GM21529 (cell line): ENCODE measurements at regions not wholly inside any gene's neighbourhood (a gene's known extent, or its start where the extent isn't known, plus 50 kb on each side); places are given as distances from the start of the nearest gene placed in this dataset.
"Not testable (repeated sequence)": the region's sequence is repeated elsewhere in the genome, so short reads cannot be mapped to it uniquely, and the experiment has no call there.

ENCODE experiments used
- ATAC-seq: cut with Tn5 transposase; IDR thresholded peaks from one replicate; pipeline ENCODE4 v1.9.1; 2021; ENCODE audit not compliant: unreplicated experiment

GRCh38 chr7:96770758-96771157 is 61.1 kb upstream of the SEM1 start:
- no peak for ATAC-seq

- no peak for ATAC-seq
Observed at GRCh38 chr7:96772139-96772694, 62.6 kb upstream of the SEM1 start.

- no peak for ATAC-seq
Observed at GRCh38 chr7:96773483-96773882, 63.8 kb upstream of the SEM1 start.

DNA sequence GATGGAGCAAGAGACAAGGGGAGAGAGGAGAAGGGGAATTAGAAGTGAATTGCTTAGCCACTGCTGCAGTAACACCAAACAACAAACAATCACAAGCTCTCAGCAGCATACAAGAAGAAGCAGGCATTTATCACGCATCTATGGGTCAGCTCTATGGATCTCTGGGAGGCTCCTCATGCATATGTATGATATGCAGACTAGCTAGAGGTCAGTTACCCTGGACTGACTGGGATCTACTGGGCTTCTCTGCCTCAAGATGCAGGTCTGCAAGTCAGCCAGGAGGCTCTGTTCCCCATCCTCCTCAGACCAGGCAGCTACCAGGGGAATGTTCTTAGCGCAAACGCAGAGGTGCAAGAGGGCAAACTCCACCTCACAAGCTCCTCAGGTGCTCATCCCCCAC is 64.7 kb upstream of the SEM1 start:
- ATAC-seq: no peak

DNA sequence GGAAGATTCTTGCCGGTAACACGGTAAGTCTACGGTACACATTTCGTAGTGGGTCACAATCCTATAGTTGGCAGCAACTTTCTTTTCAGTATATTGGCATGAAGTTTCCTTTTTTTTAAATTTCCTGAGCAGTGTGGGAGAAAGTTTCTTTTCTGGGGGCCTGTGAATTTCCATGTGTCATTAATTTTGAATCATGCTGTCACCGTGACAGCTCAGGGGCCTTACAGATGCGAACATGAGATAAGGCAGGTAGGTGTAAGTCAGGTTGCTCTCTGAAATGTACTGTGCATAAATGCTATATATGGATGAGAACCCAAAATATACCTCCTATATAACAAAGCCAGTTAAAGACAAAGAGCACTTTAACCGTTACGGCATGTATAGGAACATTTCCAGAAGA is 65.4 kb upstream of the SEM1 start:
- ATAC-seq: no peak

DNA sequence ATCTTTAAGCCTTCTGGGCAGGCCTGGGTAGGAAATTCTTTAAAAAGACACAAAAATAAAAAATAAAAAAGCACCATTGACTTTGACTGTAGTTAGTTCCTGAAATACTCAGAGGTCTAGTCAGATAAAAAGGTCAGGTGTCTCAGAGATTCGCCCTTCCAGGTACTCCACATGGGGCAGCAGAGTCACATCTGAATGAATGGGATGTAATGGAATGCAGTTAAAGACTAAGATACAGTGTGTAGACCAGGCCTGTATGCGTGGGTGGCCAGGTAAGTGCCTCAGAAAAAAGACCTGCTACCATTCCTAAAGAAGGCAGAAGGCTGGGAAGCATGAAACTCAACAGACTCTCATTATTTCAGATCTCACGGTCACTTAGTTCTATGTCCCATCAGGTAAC is 68.6 kb upstream of the SEM1 start:
- ATAC-seq: no peak

- ATAC-seq: no peak
Observed at GRCh38 chr7:96781919-96782318, 72.3 kb upstream of the SEM1 start.

GRCh38 chr7:96782686-96783298 is 73.1 kb upstream of the SEM1 start:
- not testable (repeated sequence) for ATAC-seq

- ATAC-seq: no peak
Observed at GRCh38 chr7:96784597-96784996, 75.0 kb upstream of the SEM1 start.

GRCh38 chr7:96786261-96786997 is 76.8 kb upstream of the SEM1 start:
- ATAC-seq: no peak

- no peak for ATAC-seq
Observed at GRCh38 chr7:96786998-96787395, 77.4 kb upstream of the SEM1 start.

DNA sequence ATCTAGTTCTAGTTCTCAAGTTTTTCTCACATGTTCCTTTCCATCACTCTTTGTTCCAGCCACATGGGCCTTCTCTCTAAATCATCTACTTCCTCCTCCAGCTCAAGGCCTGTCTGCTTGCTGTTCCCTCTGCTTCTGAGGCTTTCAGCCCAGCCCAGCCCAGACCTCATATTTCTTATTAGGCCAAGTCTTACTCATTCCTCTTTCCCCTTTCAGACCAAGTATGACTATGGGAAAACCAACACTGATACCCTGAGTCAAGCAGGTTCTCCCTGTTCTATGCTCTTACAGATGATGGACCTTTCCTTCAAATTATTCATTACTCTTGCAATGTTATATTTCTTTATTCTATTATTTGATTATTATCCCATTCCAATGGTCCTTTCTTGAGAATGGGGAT is 80.3 kb upstream of the SEM1 start:
- no peak for ATAC-seq

DNA sequence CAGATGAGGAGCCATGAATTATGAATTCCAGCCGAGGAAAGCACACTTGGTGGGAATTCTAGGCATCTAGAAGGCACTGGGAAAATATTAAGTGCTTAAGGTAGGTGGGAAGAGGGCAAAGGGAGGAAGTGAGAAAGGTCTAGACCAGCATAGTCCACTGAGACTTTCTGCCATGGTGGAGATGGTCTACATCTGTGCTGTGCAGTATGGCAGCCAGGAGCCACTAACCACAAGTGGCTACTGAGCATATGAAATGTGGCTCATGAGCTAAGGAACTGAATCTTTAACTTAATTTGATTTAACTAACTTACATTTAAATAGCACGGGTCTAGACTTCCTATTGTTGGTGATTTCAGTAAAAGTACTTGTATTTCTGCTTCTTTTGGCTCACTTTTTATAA is 82.5 kb upstream of the SEM1 start:
- peak; percentile 76 for ATAC-seq

DNA sequence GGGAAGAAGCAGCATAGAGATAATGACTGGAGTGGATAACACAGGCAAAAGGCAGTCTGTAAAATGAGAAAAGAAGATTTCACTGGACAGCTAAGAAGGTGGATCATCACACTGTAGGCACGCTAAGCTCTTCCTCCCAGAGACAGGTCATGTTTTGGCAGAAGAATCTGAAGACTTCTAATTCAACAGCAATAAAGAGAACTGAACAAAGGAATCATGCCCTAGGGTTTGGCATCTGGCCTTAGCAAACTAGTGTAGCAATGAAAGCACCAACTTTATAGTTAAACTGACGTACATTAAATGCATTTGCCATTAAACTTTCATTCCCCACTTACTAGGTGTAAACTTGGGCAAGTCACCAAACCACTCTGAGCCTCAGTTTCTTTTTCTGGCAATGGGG is 84.4 kb upstream of the SEM1 start:
- no peak for ATAC-seq

DNA sequence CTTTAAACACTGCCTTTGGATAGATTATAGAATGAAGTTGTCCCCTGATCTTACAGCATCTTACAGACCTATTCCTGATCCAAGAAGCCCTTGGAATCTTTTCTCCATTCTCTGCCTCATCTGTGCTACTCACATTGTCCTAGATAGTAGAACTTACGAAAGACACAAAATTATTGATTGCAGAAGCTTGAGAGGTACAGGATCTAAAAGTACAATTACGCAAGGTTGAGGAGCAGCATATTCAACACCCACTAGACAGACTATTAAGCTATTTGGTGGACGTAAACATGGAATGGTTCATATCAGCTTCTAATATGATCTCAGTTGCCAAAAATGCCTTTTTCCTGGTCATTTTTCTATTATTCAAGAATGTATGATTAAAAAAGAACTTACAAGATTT is 90.5 kb upstream of the SEM1 start:
- no peak for ATAC-seq

GRCh38 chr7:96800824-96801223 is 91.2 kb upstream of the SEM1 start:
- no peak for ATAC-seq

GRCh38 chr7:96819111-96819700 is 109.6 kb upstream of the SEM1 start:
- ATAC-seq: no peak

DNA sequence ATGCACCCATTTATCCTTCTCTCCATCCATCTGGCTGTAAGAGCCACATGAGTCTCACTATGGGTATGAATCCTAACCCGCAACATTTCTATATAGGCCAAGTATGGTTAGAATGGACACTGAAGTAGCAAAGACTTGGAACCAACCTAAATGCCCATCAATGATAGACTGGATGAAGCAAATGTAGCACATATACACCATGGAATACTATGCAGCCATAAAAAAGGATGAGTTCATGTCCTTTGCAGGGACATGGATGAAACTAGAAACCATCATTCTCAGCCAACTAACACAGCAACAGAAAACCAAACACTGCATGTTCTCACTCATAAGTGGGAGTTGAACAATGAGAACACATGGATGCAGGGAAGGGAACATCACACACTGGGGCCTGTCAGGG is 111.5 kb upstream of the SEM1 start:
- not testable (repeated sequence) for ATAC-seq

DNA sequence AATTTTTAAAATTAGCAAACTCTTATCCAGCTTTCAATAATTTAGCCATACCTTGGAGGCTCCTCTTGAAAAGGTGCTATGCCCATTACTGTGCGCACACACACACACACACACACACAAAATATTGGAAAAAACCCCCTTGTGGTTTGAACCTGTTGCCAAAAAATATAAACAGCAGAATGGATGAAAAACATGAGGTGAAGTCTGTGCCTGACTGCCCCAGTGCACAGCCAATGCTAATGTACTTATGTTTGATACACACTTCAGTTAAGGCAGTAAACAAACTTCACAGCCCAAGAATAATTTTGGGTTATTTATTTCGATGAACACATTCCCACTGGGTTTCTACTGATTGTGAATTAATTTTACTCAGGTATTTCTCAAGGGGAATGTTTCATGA is 113.2 kb upstream of the SEM1 start:
- ATAC-seq: no peak

GRCh38 chr7:96823274-96823673 is 113.6 kb upstream of the SEM1 start:
- ATAC-seq: no peak

DNA sequence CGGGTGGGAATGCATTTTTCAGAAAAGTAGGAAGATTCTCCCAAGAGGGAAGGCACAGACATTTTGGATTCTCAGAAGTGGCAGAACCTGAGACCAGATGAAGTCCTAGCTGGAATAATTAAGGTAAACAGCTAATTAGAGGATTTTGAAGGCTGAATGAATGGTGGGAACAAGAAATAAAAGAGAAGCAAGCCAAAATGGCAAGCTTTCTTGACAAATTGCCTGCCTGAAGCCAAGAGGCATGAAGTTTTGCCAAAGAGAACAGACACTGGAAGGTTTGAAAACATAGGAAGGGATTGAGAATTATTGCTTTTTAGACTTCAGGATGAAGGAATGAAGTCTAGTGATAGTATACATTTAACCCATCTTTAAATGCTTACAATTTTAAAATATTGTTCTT is 115.0 kb upstream of the SEM1 start:
- no peak for ATAC-seq

- no peak for ATAC-seq
Observed at GRCh38 chr7:96825285-96825684, 115.6 kb upstream of the SEM1 start.
